ENCODE measurements at regions not wholly inside any gene's neighbourhood (a gene's known extent, or its start where the extent isn't known, plus 50 kb on each side); places are given as distances from the start of the nearest gene placed in this dataset.

DNA sequence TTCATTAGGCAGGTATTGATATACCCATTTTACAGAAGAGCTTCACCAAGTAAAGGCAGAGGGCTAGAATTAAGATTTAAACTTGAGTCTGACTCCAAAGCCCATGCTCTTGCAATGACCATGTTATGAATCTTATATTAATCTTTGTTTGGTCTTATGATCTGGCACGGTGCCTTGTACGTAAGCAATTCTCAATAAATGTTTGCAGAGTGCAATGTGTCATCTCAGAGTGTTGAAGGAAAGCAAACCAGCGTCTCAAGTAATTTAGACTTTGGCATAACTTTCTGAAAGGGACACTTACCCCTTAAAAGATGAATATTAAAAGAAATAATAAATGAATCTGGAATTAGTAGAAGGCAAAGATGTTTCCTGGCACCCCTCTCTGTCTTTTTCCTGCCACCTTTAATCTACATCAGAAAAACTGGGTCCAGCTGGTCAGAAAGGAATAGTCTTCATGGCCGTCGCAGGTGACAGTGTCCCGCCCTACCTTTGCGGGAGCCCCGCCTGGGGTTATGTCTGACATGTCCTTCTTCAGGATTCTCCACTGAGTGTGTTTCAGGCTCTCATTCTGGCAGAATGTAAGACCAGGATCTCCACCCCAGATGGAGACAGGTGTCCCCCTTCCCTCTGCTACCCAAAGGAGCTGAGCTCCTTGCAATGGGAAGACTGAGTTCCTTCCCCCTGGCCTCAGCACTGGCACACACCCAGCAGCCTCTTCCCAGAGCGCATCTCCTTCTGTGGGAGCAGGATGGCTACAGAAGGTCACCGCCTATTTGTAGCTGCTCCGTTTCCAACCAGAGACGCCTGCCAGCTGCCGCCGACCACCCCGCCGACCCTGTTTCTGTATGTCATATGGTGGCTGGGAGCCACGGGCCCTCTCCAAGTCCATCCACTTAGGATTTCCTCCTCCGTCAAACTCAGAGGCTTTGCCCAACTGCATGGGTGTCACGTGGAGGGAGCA, 266.3 kb upstream of the ECI2 start:
- DNase-seq: no peak

DNA sequence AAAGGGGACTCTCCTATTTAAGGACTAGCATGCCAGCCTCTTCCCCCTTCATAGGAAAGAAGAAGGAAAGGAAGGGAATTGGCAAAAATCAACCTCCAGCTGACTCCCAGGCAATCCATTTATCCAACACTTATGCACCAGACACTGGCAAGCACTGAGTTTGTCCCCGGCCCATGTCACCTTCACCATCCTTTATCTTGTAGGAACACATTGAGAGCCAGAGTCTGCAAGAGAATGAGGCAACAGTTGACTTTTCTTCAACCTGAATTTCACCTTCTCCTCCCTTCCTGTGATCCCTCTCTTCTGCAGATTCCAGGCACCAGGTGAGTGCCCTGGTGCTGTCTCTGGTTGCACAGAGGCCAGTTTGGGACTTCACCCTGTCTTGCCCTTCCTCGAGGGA, 264.3 kb upstream of the ECI2 start:
- no peak for DNase-seq

- DNase-seq: no peak
Observed at GRCh38 chr6:4398791-4399190, 263.4 kb upstream of the ECI2 start.

DNA sequence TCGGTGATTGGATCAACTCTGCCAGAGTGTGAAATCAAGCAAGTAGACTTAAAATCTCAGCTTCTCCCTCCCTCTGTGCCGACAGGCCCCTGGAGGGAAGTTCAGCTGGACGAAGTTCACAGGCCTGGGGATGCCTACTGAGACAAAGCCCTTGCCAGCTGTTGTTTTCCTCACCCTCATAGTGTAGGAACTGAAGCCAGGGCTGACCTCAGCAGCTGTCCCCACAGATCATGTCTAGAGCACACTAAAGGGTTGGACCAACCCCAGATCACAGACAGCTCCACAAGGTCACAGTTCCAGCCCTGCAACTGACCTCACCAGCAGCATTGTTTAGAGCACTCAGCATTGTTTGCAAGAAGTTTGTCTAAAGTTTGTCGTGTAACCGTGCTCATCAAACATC, 261.9 kb upstream of the ECI2 start:
- DNase-seq: no peak

- no peak for DNase-seq
Observed at GRCh38 chr6:4396044-4396443, 260.7 kb upstream of the ECI2 start.

- no peak for DNase-seq
Observed at GRCh38 chr6:4395386-4395785, 260.0 kb upstream of the ECI2 start.

GRCh38 chr6:4394786-4395185, 259.4 kb upstream of the ECI2 start:
- DNase-seq: peak; percentile 6

DNA sequence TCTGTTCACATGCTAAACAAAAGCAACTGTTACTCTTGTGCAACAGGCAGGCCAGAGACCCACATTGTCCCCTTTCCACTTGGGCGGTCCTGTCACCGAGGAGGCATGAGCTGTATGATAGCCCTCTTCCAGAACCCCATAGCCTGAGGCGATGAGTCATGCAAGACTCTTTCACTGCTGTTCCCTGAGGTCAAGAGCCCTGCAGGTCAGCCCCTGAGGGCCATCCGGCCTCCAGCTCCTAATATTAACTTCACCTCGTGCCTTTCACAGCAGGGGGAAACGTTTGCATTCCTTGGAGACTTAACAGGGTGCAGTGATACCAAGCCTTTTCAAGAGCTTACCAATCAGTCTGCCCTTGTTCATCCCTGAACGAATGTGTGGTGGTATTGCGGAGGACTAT, 253.3 kb upstream of the ECI2 start:
- DNase-seq: no peak

DNA sequence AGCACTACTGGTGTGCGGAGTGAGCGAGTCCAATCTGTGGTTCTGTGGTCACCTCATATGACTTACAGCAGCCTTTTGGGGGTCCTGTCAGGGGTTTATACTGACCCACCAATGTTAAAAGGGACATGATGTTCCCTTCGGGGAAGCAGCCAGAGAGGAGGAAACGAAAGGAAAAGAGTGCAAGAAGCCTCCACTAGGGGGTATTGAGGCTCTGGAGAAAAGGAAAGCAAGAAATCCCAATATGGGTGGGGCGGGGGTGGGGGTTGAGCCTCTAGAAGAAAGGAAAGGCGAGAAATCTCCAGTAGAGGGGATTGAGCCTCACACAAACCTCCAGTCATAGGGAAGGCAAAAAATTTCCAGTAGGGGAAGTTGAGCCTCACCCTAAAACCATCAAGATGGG, 249.3 kb upstream of the ECI2 start:
- no peak for DNase-seq

DNA sequence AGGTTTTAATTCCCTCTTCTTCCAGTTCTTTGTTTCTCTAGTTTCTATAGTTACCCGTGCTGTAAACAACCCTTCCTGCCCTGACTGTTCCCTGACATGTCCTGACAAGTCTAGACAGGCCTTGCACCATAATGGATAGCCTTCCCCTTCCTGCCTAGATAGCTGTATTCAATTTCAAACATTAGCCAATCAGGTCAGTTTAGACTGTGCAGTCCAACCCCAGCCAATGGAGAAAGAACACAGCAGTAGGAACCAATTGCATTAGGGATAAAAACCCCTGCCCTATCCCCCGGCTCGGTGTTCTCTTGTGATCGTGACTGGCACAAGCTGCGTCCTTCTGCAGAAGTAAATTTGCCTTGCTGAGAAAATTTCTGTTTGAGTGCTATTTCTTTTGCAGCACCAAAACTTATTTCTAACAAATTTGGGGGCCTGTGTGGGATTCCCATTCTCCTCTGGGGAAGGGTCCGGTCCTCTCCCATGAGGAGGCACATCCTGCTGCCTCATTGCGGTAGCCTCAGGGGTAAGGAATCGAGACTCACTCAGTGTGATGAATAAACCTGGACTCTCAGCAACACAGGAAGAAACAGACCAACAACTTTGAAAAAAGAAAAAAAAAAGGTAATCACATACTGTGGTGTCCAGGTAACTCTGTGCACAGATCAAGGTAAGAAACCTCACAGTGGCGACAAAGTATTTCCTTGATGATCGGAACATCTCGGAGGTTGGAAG, 248.7 kb upstream of the ECI2 start:
- DNase-seq: no peak

DNA sequence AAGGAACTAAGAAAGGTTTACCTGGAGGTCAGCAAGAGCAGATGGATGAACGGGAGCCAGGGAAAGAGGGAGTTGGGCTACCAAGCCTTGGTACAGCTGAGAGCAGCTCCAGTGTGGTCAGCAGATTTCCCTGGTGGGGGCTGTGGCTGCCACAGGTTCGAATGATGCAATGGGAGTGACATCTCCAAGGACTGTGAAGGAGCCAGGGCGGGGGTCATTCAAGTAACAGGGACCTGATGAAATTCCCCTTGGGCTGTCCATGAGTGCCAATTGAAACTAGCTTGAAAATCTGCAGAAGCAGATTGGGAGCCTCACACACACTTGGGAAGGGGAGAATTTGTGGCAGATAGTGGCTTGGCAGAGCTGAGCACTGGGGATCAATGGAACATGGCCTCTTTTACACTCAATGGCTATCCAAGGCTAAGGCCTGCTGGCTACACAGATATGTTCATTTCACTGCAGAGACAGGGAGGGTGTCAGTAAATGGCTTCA, 247.0 kb upstream of the ECI2 start:
- DNase-seq: no peak

DNA sequence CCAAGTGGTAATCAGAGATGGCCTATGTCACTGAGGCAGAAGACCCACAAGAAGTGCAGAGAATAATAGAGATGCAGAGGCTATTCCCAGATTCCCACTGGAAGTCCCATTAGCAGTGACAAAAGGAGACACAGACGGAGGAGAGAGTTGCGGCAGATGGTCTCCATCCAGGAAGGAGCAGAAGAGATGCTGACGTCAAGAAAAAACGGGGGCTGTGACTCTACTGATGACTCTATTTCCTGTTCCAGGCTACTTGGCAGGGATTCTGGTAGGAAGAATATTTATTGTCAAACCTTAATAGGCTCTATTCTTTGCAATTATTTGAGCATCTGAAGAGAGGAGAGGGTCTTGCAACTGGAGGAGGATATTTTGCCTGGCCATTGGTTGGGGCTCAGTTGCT, 246.0 kb upstream of the ECI2 start:
- no peak for DNase-seq

DNA sequence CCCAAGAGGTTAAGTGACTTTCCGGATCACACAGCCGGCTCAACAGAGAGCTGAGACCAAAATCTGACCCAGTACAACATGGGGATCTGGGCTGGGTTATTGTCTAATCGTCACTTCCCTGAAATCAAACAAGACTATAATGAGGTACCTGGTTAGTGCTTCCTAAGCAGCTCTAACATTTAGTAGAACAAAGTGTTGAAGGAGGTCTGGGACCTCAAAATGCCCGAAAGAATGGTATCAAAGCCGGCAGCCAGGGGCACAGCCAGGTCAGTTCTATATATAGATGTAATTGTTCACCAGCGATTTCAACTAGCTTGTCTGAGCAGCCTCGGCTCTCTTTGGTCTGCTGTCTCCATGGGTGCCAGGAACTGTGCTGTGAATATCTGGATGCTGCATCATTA, 245.5 kb upstream of the ECI2 start:
- no peak for DNase-seq

- DNase-seq: no peak
Observed at GRCh38 chr6:4379958-4380357, 244.6 kb upstream of the ECI2 start.

DNA sequence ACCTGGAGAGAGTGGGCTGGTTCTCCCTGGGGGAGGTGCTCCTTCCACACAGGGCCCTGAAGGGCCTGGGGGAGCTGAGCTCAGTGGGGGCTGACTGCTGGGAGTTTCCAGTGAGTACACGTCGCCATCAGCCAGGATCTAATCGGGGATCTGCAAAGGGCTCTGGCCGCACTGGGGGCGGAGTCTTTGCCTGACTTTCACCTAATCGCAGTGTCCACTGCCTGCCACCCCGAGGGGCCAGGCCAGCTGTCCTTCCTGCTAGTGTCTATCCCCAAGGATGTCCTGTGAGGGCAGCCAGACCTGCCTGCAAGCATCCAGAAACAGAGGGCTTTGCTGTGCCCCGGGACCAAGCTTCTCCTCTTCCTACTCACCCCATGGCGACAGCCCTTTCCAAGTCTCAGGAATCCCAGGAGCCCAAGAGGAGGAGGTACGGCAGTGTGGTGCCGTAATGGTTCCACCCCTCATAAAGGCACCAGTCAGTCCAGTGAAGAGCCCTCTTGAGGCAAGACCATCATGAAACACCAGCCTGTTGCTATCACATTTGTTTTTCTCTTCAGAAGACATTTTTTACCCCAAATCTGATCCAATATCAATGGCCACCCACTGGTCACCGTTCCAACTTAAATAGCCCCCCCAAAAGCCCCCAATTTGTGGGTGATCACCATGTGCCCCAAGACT, 243.1 kb upstream of the ECI2 start:
- DNase-seq: no peak

DNA sequence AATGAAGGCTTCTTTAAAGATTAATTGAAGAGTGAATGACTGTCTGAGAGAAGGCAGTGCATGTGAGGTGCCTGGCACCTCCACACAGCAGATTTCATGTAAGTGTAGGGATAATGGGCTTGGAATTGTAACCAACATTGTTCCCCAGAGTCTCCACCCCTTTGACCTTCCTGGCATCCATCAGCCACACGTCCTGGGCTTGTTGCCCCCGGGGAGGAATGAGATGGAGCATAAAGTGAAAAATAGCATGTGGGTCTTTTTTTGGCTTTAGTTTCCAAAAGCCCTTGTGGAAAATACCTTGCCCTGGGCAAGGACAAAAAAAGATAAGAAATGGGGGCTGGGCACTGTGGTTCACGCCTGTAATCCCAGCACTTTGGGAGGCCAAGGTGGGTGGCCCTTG, 242.2 kb upstream of the ECI2 start:
- DNase-seq: no peak

DNA sequence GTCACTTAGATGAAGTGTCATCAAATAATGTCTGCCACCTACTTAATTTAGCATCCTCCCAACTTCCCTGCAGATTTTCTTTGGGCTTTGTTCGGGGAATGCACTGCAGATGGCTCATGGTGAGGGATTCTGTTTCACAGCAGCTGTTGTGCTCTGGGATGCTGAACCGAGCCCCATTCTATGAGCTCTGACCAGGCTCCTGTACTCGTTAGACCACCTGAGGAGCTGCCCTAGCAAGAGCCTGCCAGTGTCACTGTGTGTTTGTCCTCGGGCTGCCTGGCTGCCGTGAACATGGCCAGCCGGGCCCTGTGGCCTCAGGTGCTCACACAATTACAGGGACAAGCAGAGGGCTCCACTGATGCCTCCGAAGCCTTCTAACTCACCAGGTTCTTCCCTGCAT, 238.8 kb upstream of the ECI2 start:
- no peak for DNase-seq

GRCh38 chr6:4372866-4373265, 237.5 kb upstream of the ECI2 start:
- no peak for DNase-seq

DNA sequence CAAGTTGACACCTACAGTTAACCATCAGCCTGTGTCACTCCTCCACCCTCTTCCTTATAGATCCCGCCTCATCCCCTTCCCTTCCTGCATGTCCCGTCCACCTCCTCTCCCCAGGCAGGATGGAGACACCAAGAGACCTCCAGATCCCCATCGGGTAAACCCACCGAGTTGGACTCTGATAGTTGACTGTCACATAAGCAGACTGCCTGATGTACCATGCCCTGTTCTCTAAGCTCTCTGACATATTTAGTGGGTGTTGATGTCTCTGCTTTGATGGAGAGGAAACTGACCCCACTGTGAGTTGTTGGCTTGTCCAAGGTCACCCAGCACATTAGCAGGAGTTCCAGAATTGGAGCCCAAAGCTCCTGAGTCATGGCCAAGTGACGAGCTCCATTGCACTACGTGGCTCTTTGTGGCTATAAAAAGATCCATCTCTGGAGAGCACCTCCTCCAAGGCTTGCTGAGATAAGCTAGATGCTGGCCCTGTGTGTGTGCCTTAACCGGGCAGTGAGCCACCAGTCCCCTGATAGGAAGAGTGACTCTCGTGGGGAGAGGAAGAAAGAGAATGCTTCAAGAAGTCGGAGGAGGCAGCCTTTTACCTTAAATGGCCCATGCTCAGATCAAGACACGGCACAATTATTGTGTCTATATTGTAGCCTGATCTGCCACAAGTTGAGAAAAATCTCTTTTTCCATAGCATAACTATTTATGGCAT, 236.0 kb upstream of the ECI2 start:
- DNase-seq: no peak

GRCh38 chr6:4370066-4370465, 234.7 kb upstream of the ECI2 start:
- no peak for DNase-seq

DNA sequence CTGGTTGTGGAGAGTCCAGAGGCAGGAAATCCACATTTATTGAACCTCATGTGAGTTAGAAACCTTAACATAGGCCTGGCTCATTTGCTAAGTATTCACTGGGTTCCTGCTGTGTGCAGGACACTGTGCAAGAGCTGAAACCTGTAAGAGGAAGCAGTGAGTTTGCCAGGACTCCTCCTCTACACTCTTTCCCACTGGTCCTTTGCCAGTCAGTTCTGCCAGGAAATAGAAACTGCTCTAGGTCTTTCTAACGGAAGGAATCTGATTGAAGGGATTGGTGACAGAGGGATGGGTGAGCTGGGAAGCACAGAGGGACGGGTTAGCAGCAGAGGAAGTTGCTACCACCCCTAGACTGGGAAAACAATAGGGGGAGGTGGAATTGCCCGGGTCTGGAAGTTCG, 234.2 kb upstream of the ECI2 start:
- DNase-seq: no peak

DNA sequence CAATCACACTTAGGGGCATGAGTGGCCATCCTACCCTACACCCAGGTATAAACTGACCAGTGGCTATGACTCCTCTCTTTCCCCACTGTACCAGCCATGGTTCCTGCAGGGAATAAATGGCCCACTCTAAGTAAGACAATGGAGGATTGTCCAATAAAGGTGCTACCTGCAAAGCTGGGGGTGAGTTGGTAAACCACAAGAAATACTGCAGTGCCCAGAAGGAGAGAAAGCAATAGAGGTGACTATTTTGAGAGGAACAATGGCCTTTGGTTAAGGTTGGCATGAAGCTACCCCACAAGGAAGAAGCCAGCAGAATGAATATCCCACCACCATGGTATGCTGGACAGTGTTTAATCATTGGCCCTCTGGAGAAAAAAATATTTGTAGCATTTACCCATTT, 233.3 kb upstream of the ECI2 start:
- DNase-seq: no peak

DNA sequence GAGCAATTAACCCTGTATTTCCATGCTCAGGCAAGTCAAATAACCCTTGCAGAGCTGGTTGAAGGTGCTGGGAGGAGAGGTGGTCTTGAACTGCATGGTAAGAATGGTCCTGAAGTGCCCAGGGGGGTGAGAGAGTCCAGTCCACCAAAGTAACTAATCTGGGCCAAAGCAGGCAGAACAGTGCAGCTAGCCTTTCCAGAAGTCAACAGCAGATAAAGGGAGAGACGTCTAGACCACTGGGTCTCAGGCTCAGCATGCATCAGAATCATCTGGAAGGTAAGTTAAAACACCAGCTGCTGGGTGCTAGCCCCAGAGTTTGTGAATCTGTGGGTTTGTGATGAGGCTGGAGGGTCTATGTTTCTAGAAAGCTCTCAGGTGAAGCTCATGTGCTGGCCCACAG, 232.3 kb upstream of the ECI2 start:
- DNase-seq: no peak
